Osteoblast (primary cell): ENCODE measurements at regions not wholly inside any gene's neighbourhood (a gene's known extent, or its start where the extent isn't known, plus 50 kb on each side); places are given as distances from the start of the nearest gene placed in this dataset.
A peak's percentile ranks its signal among the peaks of the same experiment; 100 is the strongest.

Experiments used
- DNase-seq: peaks from one replicate; pipeline ENCODE4 v3.0.0; 2011; ENCODE audit warnings: low spot score, mixed read lengths; ENCODE audit not compliant: insufficient read length; ENCODE audit errors: missing footprints
- H2AFZ ChIP-seq: 2 replicates; pipeline ENCODE4 v1.6.0; 2011; ENCODE audit warnings: mild to moderate bottlenecking, low read length
- H3K27ac ChIP-seq: 2 replicates; pipeline ENCODE4 v1.5.1; 2011; ENCODE audit warnings: mild to moderate bottlenecking, low read depth, low read length, moderate library complexity
- H3K27me3 ChIP-seq: 2 replicates; pipeline ENCODE4 v1.6.0; 2012; ENCODE audit warnings: mild to moderate bottlenecking, control low read depth, inconsistent platforms, low read length, moderate library complexity; ENCODE audit not compliant: insufficient read depth
- H3K36me3 ChIP-seq: 2 replicates; pipeline ENCODE4 v1.5.1; 2011; ENCODE audit warnings: mild to moderate bottlenecking, low read length, control low read depth, moderate library complexity; ENCODE audit not compliant: insufficient read depth
- H3K4me1 ChIP-seq: 2 replicates; pipeline ENCODE4 v1.5.1; 2011; ENCODE audit warnings: mild to moderate bottlenecking, low read length, control low read depth, moderate library complexity; ENCODE audit not compliant: insufficient read depth
- H3K4me2 ChIP-seq: 2 replicates; pipeline ENCODE4 v1.6.0; 2011; ENCODE audit warnings: mild to moderate bottlenecking, low read length; ENCODE audit not compliant: insufficient read depth
- H3K4me3 ChIP-seq: fragments of 200-600 bp; sonication (generic); 3 replicates; pipeline ENCODE4 v1.5.1; 2012; ENCODE audit warnings: mild to moderate bottlenecking, low read length, inconsistent platforms; ENCODE audit not compliant: insufficient read depth
- H3K79me2 ChIP-seq: 2 replicates; pipeline ENCODE4 v1.6.0; 2012; ENCODE audit warnings: mild to moderate bottlenecking, low read length, control low read depth, inconsistent platforms; ENCODE audit not compliant: insufficient read depth
- H3K9me3 ChIP-seq: 2 replicates; pipeline ENCODE4 v1.5.1; 2011; ENCODE audit warnings: low read depth, low read length, control low read depth
- H4K20me1 ChIP-seq: 2 replicates; pipeline ENCODE4 v1.6.0; 2012; ENCODE audit warnings: mild to moderate bottlenecking, low read length, control low read depth; ENCODE audit not compliant: insufficient read depth
- TF ChIP-seq, protein P1 (sequence below): IDR thresholded peaks from 2 replicates; pipeline ENCODE4 v1.5.1; 2011; ENCODE audit warnings: mild to moderate bottlenecking, low read depth, low read length, moderate library complexity; ENCODE audit errors: extremely low read depth

DNA sequence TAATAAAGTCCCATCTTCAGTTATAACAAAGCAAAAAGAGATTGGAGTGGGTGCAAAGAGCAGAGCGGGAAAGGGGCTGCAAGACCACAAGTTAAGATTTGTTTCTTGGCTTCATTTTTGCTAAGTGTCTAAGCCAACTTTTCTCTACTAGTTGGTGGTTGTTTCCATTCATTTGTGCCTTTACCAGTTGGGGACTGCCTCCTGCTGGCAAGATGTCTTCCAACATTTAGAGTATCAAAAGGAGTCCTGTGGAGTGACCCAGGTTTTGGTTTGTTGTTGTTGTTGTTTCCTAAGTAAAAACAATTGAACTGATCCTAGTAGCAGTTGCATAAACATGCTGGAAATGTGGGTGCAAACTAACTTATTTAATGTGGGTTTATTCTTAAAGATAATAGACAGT, 121.1 kb downstream of the SPATA18 start:
- TF ChIP-seq, protein P1, sequence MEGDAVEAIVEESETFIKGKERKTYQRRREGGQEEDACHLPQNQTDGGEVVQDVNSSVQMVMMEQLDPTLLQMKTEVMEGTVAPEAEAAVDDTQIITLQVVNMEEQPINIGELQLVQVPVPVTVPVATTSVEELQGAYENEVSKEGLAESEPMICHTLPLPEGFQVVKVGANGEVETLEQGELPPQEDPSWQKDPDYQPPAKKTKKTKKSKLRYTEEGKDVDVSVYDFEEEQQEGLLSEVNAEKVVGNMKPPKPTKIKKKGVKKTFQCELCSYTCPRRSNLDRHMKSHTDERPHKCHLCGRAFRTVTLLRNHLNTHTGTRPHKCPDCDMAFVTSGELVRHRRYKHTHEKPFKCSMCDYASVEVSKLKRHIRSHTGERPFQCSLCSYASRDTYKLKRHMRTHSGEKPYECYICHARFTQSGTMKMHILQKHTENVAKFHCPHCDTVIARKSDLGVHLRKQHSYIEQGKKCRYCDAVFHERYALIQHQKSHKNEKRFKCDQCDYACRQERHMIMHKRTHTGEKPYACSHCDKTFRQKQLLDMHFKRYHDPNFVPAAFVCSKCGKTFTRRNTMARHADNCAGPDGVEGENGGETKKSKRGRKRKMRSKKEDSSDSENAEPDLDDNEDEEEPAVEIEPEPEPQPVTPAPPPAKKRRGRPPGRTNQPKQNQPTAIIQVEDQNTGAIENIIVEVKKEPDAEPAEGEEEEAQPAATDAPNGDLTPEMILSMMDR: peak; percentile 33

GRCh38 chr4:52173470-52174045, 122.5 kb downstream of the SPATA18 start:
- H3K4me1 ChIP-seq: peaks cover 5% of the 10 kb centered on the region
- no peak for DNase-seq
- H2AFZ ChIP-seq: no peak overlapping the region
- H3K9me3 ChIP-seq: no peaks in the 10 kb centered on the region
- H3K27me3 ChIP-seq: no peaks in the 10 kb centered on the region
- no peak overlapping the region for H3K4me3 ChIP-seq
- H3K36me3 ChIP-seq: no peaks in the 10 kb centered on the region
- H3K4me2 ChIP-seq: no peak overlapping the region
- H3K79me2 ChIP-seq: no peaks in the 10 kb centered on the region
- TF ChIP-seq, protein P1: no peak
- H4K20me1 ChIP-seq: no peaks in the 10 kb centered on the region
- H3K27ac ChIP-seq: no peak overlapping the region

More for the DNA sequence above, 121.1 kb downstream of the SPATA18 start:
- Histone ChIP-seq H3K4me2 (no peak overlapping the region), H3K79me2 (no peaks in the 10 kb centered on the region), H4K20me1 (no peaks in the 10 kb centered on the region), H2AFZ (no peak overlapping the region), H3K27ac (no peak overlapping the region), H3K9me3 (no peaks in the 10 kb centered on the region), H3K27me3 (no peaks in the 10 kb centered on the region), H3K36me3 (no peaks in the 10 kb centered on the region), H3K4me3 (no peak overlapping the region), H3K4me1 (peaks cover 5% of the 10 kb centered on the region)
- DNase-seq: no peak

DNA sequence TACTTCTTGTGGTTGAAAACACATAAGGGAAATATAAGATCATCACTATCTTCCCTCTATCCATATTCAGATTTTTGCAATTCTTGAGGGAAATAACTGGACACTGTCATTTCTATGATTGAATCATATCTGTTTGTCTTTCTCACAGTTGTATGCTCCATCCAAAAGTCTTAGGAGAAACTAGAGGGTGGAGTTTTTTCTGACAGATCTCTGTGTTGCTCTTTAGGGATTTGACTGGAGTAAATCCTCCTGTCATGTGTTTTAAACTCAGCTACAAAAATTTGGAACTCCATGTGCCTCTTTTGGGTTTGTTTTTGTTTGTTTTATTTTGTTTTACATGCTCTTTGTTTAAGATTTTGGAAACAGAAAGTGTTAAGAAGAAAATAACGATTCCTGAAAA, 136.5 kb downstream of the SPATA18 start:
- Histone ChIP-seq H3K27ac (no peak overlapping the region), H3K36me3 (no peaks in the 10 kb centered on the region), H3K27me3 (no peaks in the 10 kb centered on the region), H4K20me1 (no peaks in the 10 kb centered on the region), H3K4me1 (no peaks in the 10 kb centered on the region), H3K9me3 (no peaks in the 10 kb centered on the region), H3K4me2 (no peak overlapping the region), H3K4me3 (no peak overlapping the region), H2AFZ (no peak overlapping the region), H3K79me2 (no peaks in the 10 kb centered on the region)
- DNase-seq: no peak
- TF ChIP-seq, protein P1: no peak

DNA sequence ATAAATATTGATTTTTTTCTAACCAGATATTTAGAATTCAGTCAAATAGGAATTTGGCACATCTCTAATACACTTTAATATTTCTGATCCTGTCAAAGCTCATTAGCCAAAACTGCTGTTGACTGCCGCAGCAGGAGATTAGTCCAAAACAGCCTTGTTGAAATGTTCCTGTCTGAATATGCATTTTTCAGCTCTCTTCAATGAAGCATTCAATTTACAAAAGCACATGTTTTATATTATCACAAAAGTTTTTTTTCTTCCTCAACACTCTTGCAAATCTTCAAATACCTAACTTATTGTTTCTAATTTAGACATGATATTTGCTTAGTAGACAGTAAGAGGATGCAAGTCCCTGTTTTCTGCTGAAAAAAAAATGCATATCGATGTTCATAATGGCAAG, 140.9 kb downstream of the SPATA18 start:
- no peaks in the 10 kb centered on the region for H3K79me2 ChIP-seq
- no peak overlapping the region for H3K4me3 ChIP-seq
- H3K4me1 ChIP-seq: no peaks in the 10 kb centered on the region
- H3K27me3 ChIP-seq: no peaks in the 10 kb centered on the region
- H4K20me1 ChIP-seq: no peaks in the 10 kb centered on the region
- H3K4me2 ChIP-seq: no peak overlapping the region
- H3K9me3 ChIP-seq: no peaks in the 10 kb centered on the region
- H2AFZ ChIP-seq: no peak overlapping the region
- TF ChIP-seq, protein P1: no peak
- DNase-seq: no peak
- H3K36me3 ChIP-seq: no peaks in the 10 kb centered on the region
- no peak overlapping the region for H3K27ac ChIP-seq
